Astrocyte (in vitro differentiated cells and primary cell): ENCODE measurements at regions not wholly inside any gene's neighbourhood (a gene's known extent, or its start where the extent isn't known, plus 50 kb on each side); places are given as distances from the start of the nearest gene placed in this dataset.

Experiments
- CTCF ChIP-seq: IDR thresholded peaks from 2 replicates; pipeline ENCODE4 v1.5.1; 2011; ENCODE audit warnings: low read depth, mild to moderate bottlenecking, inconsistent platforms, low read length, moderate library complexity; ENCODE audit not compliant: insufficient read depth
- EZH2 ChIP-seq: IDR thresholded peaks from 2 replicates; pipeline ENCODE4 v1.6.1; 2012; ENCODE audit warnings: mild to moderate bottlenecking, low read length, inconsistent platforms; ENCODE audit not compliant: insufficient read depth

- TF ChIP-seq CTCF, result no peak
- TF ChIP-seq EZH2, result no peak
These were observed 272.9 kb downstream of the NUAK1 start for GRCh38 chr12:105865886-105866285.
